ENCODE measurements at regions not wholly inside any gene's neighbourhood (a gene's known extent, or its start where the extent isn't known, plus 50 kb on each side); places are given as distances from the start of the nearest gene placed in this dataset.
"Not testable (repeated sequence)": the region's sequence is repeated elsewhere in the genome, so short reads cannot be mapped to it uniquely, and the experiment has no call there.

- H3K36me3 ChIP-seq (ENCODE audit: control insufficient read depth, insufficient read depth, low read length); H3K27ac ChIP-seq (ENCODE audit: low read length); H3K4me1 ChIP-seq (ENCODE audit: control insufficient read depth, insufficient read depth, low read length); H3K4me3 ChIP-seq (ENCODE audit: low read length); H3K9me3 ChIP-seq (ENCODE audit: control insufficient read depth, low read depth, low read length); DNase-seq; H3K27me3 ChIP-seq (ENCODE audit: control insufficient read depth, insufficient read depth, low read length): not testable (repeated sequence)
- no CpG with 5 or more reads among the region's 11 CpGs for WGBS (ENCODE audit: insufficient coverage, low lambda C conversion rate)
Observed at GRCh38 chr7:156006876-156007275, 194.6 kb upstream of the SHH start.

DNA sequence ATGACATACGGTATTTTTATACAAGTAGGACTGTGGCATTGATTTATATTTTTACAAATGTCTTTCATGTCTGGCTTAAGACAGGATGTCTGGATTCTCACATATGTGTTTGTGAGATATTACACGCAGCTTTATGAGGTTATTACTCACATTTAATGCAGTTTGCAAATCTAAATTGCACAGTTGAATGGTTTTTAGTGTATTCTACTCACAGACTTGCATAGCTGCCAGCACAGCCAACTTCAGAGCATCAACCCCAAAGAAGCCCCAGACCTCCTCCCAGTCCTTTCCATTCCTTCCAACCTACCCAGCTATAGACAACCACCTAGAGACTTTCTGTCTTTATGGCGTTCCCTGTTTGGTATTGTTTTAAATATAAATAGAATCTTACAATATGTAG is 193.8 kb upstream of the SHH start:
- no peaks in the 10 kb centered on the region for H3K9me3 ChIP-seq (ENCODE audit: control insufficient read depth, low read depth, low read length)
- no peaks in the 10 kb centered on the region for H3K36me3 ChIP-seq (ENCODE audit: control insufficient read depth, insufficient read depth, low read length)
- WGBS (ENCODE audit: insufficient coverage, low lambda C conversion rate), result no CpG with 5 or more reads among the region's 3 CpGs
- H3K27ac ChIP-seq (ENCODE audit: low read length), result no peak overlapping the region
- no peak overlapping the region for H3K4me3 ChIP-seq (ENCODE audit: low read length)
- DNase-seq, result no peak
- no peaks in the 10 kb centered on the region for H3K4me1 ChIP-seq (ENCODE audit: control insufficient read depth, insufficient read depth, low read length)
- no peaks in the 10 kb centered on the region for H3K27me3 ChIP-seq (ENCODE audit: control insufficient read depth, insufficient read depth, low read length)

GRCh38 chr7:156005202-156005691 is 193.0 kb upstream of the SHH start:
- Histone ChIP-seq H3K4me1 (ENCODE audit: control insufficient read depth, insufficient read depth, low read length) (no peaks in the 10 kb centered on the region), H3K4me3 (ENCODE audit: low read length) (no peak overlapping the region), H3K27ac (ENCODE audit: low read length) (no peak overlapping the region), H3K9me3 (ENCODE audit: control insufficient read depth, low read depth, low read length) (no peaks in the 10 kb centered on the region), H3K27me3 (ENCODE audit: control insufficient read depth, insufficient read depth, low read length) (no peaks in the 10 kb centered on the region), H3K36me3 (ENCODE audit: control insufficient read depth, insufficient read depth, low read length) (no peaks in the 10 kb centered on the region)
- no peak for DNase-seq
- WGBS (ENCODE audit: insufficient coverage, low lambda C conversion rate), result no CpG with 5 or more reads among the region's 12 CpGs

DNA sequence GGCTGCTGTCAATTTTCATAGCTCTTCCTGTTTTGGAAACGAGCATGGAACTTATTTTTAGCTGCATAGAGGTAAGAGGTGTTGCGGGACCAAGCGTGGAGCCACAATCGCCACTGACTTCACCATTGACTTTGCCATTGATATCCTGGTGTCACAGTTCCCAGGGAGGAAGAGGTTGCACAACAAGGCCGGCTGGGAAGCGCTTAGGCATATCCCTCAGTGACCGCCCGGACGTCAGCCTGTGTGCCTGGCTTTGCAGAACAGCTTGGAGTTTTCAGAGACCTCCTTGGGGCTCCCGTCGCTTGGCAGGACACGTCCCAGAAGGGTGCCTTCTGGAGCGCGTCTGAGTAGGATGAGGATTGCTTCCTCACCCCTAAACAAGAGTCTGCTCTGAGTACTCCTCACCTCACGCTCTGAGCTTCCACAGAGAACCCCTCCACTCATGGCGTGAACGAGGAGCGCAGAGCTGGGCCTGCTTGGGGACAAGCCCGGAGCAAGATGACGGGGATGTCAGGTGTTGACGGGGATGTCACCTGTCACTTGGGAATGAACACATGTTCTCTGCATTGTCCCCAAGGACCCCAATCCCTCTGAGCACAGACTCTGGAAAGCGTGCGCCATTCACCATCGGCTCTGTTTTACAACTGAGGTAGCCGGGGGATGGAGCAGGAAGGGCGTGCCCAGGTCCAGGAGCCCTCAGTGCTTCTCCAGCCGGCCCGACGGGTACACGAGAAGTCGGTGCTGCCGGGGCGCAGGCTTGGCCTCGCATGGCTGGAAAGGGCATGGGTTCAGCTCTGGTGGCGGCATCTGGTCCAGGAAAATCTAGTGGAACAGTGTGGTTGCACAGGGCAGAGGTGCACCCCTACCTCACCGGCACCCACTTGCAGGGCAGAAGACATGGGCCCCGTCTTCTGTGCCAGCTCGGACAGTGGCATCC is 192.3 kb upstream of the SHH start:
- DNase-seq, result no peak
- H3K4me3 ChIP-seq (ENCODE audit: low read length), result no peak overlapping the region
- H3K27ac ChIP-seq (ENCODE audit: low read length), result no peak overlapping the region
- no peaks in the 10 kb centered on the region for H3K9me3 ChIP-seq (ENCODE audit: control insufficient read depth, low read depth, low read length)
- no peaks in the 10 kb centered on the region for H3K36me3 ChIP-seq (ENCODE audit: control insufficient read depth, insufficient read depth, low read length)
- H3K4me1 ChIP-seq (ENCODE audit: control insufficient read depth, insufficient read depth, low read length), result no peaks in the 10 kb centered on the region
- no CpG with 5 or more reads among the region's 38 CpGs for WGBS (ENCODE audit: insufficient coverage, low lambda C conversion rate)
- no peaks in the 10 kb centered on the region for H3K27me3 ChIP-seq (ENCODE audit: control insufficient read depth, insufficient read depth, low read length)

GRCh38 chr7:156003220-156004162 is 191.2 kb upstream of the SHH start:
- Histone ChIP-seq H3K4me3 (ENCODE audit: low read length) (no peak overlapping the region), H3K27me3 (ENCODE audit: control insufficient read depth, insufficient read depth, low read length) (no peaks in the 10 kb centered on the region), H3K36me3 (ENCODE audit: control insufficient read depth, insufficient read depth, low read length) (no peaks in the 10 kb centered on the region), H3K4me1 (ENCODE audit: control insufficient read depth, insufficient read depth, low read length) (no peaks in the 10 kb centered on the region), H3K27ac (ENCODE audit: low read length) (no peak overlapping the region), H3K9me3 (ENCODE audit: control insufficient read depth, low read depth, low read length) (no peaks in the 10 kb centered on the region)
- DNase-seq, result no peak
- WGBS (ENCODE audit: insufficient coverage, low lambda C conversion rate), result 100% methylated on average over 1 of the region's 22 CpGs

DNA sequence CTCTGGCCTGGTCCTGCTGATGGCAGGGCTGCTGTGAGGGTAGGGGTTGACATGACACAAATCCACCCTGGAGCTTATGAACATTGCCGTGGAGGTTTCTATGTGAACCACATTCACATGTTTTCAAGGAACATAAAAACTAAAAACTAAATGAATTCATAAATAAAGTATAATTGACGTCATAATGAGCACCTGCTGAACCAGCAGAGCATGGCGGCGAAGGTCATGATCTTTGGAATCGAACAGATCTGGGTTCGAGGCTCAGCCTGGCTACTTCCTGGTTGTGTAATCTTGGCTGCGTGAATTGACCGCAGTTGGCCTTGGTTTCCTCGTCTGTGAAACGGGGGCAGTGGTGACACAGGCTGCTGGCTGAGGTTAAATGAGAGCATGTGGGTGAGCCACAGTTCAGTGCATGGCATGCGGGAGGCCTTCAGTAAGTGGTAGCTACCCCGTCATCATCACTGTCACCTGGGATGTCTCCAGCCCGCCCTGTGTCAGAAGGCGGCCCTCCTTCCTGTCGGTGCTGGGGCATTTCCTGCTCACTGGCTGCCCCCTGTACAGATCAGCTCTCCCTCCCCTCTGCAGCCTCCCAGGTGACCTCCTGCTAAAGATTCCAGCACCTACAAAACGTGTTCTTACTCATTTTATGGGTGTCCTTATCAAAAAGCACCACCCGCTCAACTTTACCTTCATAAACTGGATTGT is 190.3 kb upstream of the SHH start:
- Histone ChIP-seq H3K4me3 (ENCODE audit: low read length) (no peak overlapping the region), H3K27ac (ENCODE audit: low read length) (no peak overlapping the region), H3K9me3 (ENCODE audit: control insufficient read depth, low read depth, low read length) (no peaks in the 10 kb centered on the region), H3K36me3 (ENCODE audit: control insufficient read depth, insufficient read depth, low read length) (no peaks in the 10 kb centered on the region), H3K4me1 (ENCODE audit: control insufficient read depth, insufficient read depth, low read length) (no peaks in the 10 kb centered on the region), H3K27me3 (ENCODE audit: control insufficient read depth, insufficient read depth, low read length) (no peaks in the 10 kb centered on the region)
- 100% methylated on average over 3 of the region's 17 CpGs for WGBS (ENCODE audit: insufficient coverage, low lambda C conversion rate)
- no peak for DNase-seq

DNA sequence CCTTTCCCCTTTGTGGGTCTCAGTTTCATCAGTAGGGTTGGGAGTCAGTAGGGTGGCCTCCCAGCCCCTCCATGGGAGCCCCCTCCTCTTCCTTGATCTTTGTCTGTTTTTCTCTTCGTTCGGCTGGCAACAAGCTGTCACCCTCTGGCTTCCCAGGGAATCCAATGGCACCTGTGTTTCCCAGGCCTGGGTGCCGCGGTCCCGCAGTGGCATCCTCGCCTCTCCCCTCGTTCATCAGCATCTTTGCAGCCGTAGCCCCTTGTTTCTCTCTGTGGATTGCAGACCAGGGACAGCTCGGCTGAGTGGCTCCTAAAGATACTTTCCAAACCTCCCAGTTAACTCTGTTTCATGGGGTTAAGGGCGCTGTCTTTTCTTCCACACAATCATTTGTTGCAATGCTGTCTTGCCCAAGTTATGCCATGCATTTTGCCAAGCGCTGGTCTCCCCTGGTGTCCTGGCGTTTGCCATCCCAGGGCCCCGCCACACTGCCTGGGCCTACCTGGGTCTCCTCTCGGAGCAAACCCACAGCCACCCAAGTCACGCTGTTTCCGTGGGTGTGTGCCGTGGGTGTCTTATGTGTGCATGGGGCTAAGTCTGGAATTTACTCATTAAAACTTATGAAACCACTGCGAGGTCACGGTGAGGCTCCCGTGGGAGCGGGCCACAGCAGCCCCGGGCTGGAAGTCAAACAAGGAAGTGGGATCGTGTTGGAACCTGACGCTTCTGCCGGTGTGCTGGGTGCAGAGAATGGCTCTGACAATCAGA is 189.4 kb upstream of the SHH start:
- no peak overlapping the region for H3K27ac ChIP-seq (ENCODE audit: low read length)
- H3K4me1 ChIP-seq (ENCODE audit: control insufficient read depth, insufficient read depth, low read length), result no peaks in the 10 kb centered on the region
- no peaks in the 10 kb centered on the region for H3K9me3 ChIP-seq (ENCODE audit: control insufficient read depth, low read depth, low read length)
- DNase-seq, result no peak
- 92% methylated on average over 2 of the region's 25 CpGs for WGBS (ENCODE audit: insufficient coverage, low lambda C conversion rate)
- H3K27me3 ChIP-seq (ENCODE audit: control insufficient read depth, insufficient read depth, low read length), result no peaks in the 10 kb centered on the region
- H3K36me3 ChIP-seq (ENCODE audit: control insufficient read depth, insufficient read depth, low read length), result no peaks in the 10 kb centered on the region
- no peak overlapping the region for H3K4me3 ChIP-seq (ENCODE audit: low read length)

- WGBS (ENCODE audit: insufficient coverage, low lambda C conversion rate), result no CpG with 5 or more reads among the region's 27 CpGs
- Histone ChIP-seq H3K27me3 (ENCODE audit: control insufficient read depth, insufficient read depth, low read length) (no peaks in the 10 kb centered on the region), H3K36me3 (ENCODE audit: control insufficient read depth, insufficient read depth, low read length) (no peaks in the 10 kb centered on the region), H3K9me3 (ENCODE audit: control insufficient read depth, low read depth, low read length) (no peaks in the 10 kb centered on the region), H3K4me3 (ENCODE audit: low read length) (no peak overlapping the region), H3K27ac (ENCODE audit: low read length) (no peak overlapping the region), H3K4me1 (ENCODE audit: control insufficient read depth, insufficient read depth, low read length) (no peaks in the 10 kb centered on the region)
- DNase-seq, result no peak
Observed at GRCh38 chr7:156000601-156001396, 188.5 kb upstream of the SHH start.
